GM23338 (cell line): ENCODE measurements at regions not wholly inside any gene's neighbourhood (a gene's known extent, or its start where the extent isn't known, plus 50 kb on each side); places are given as distances from the start of the nearest gene placed in this dataset.

ENCODE experiments used
- CTCF ChIP-seq, 2 experiments: fragments of 200-600 bp in 1 of 2; sonication (generic) in 1 of 2; conservative IDR thresholded peaks; 2 replicates each; pipeline versions ENCODE4 v1.5.1 to v1.6.1; 2016 to 2017; ENCODE audit warnings: antibody characterized with exemption in 2 of 2, low read depth in 2 of 2, mild to moderate bottlenecking in 2 of 2, moderate library complexity in 1 of 2
- ETS1 ChIP-seq: IDR thresholded peaks from 2 replicates; pipeline ENCODE4 v1.6.1; 2016; ENCODE audit warnings: antibody characterized with exemption
- EZH2phosphoT487 ChIP-seq: fragments of 200-600 bp; sonication (generic); IDR thresholded peaks from one replicate; pipeline ENCODE4 v1.8.1; 2018; ENCODE audit warnings: antibody characterized with exemption; ENCODE audit not compliant: unreplicated experiment
- REST ChIP-seq: IDR thresholded peaks from one replicate; pipeline ENCODE4 v1.6.1; 2018; ENCODE audit warnings: antibody characterized with exemption; ENCODE audit not compliant: unreplicated experiment
- STAT1 ChIP-seq: IDR thresholded peaks from one replicate; pipeline ENCODE4 v1.6.1; 2016; ENCODE audit warnings: antibody characterized with exemption; ENCODE audit not compliant: unreplicated experiment
- ZNF331 ChIP-seq: fragments of 250-450 bp; sonication (Bioruptor Pico); IDR thresholded peaks from 2 replicates; pipeline ENCODE4 v1.5.0; 2020; ENCODE audit warnings: low read depth, mild to moderate bottlenecking, moderate library complexity
- ZNF462 ChIP-seq: fragments of 250-450 bp; sonication (Bioruptor Pico); IDR thresholded peaks from 2 replicates; pipeline ENCODE4 v1.5.0; 2020; ENCODE audit warnings: mild to moderate bottlenecking, moderate library complexity

- TF ChIP-seq ZNF462 (CRISPR knock-in tag) (no peak), CTCF (conservative IDR thresholded peaks at IDR 0.05; ENCODE audit: low read depth in 2 of 2) (no peak), ETS1 (no peak), STAT1 (no peak), ZNF331 (CRISPR knock-in tag) (no peak), EZH2phosphoT487 (no peak), REST (no peak)
These were observed 195.4 kb downstream of the GOLGA6L6 start (continued) for GRCh38 chr15:20346082-20346805.
